ENCODE measurements at regions not wholly inside any gene's neighbourhood (a gene's known extent, or its start where the extent isn't known, plus 50 kb on each side); places are given as distances from the start of the nearest gene placed in this dataset.

- TF ChIP-seq, protein P1, sequence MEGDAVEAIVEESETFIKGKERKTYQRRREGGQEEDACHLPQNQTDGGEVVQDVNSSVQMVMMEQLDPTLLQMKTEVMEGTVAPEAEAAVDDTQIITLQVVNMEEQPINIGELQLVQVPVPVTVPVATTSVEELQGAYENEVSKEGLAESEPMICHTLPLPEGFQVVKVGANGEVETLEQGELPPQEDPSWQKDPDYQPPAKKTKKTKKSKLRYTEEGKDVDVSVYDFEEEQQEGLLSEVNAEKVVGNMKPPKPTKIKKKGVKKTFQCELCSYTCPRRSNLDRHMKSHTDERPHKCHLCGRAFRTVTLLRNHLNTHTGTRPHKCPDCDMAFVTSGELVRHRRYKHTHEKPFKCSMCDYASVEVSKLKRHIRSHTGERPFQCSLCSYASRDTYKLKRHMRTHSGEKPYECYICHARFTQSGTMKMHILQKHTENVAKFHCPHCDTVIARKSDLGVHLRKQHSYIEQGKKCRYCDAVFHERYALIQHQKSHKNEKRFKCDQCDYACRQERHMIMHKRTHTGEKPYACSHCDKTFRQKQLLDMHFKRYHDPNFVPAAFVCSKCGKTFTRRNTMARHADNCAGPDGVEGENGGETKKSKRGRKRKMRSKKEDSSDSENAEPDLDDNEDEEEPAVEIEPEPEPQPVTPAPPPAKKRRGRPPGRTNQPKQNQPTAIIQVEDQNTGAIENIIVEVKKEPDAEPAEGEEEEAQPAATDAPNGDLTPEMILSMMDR (conservative IDR thresholded peaks at IDR 0.05; ENCODE audit: low read depth, low read length), result no peak
- TF ChIP-seq NFE2L2 (IDR thresholded peaks at IDR 0.05; ENCODE audit: low read depth, low read length) (no peak), RAD21 (IDR thresholded peaks at IDR 0.05; ENCODE audit: low read length) (no peak), POLR2A (IDR thresholded peaks at IDR 0.05; ENCODE audit: low read depth, low read length) (no peak), RFX5 (IDR thresholded peaks at IDR 0.05; ENCODE audit: low read depth, low read length) (no peak), SMC3 (IDR thresholded peaks at IDR 0.05; ENCODE audit: low read depth, low read length) (no peak), USF2 (IDR thresholded peaks at IDR 0.05; ENCODE audit: low read depth, low read length) (no peak), MAFK (IDR thresholded peaks at IDR 0.05; ENCODE audit: low read depth, low read length) (no peak), MAZ (IDR thresholded peaks at IDR 0.05; ENCODE audit: borderline replicate concordance, low read depth, low read length) (no peak), MXI1 (IDR thresholded peaks at IDR 0.05; ENCODE audit: borderline replicate concordance, low read depth, low read length) (no peak), CHD1 (IDR thresholded peaks at IDR 0.05; ENCODE audit: low read depth, low read length) (no peak), CEBPB (IDR thresholded peaks at IDR 0.05; ENCODE audit: low read depth, low read length) (no peak)
Observed at GRCh38 chr1:4149831-4150230, 249.8 kb upstream of the C1orf174 start.
